KMS-11 (cell line): ENCODE measurements at regions not wholly inside any gene's neighbourhood (a gene's known extent, or its start where the extent isn't known, plus 50 kb on each side); places are given as distances from the start of the nearest gene placed in this dataset.

Source experiments
- H2AFZ ChIP-seq: fragments of 200-600 bp; sonication (generic); 2 replicates; pipeline ENCODE4 v1.6.1; 2016; ENCODE audit warnings: antibody characterized with exemption, mixed run types, low read depth
- H3K27ac ChIP-seq: fragments of 200-600 bp; sonication (generic); 2 replicates; pipeline ENCODE4 v1.6.1; 2016; ENCODE audit warnings: mild to moderate bottlenecking, mixed run types
- H3K27me3 ChIP-seq: fragments of 200-600 bp; sonication (generic); 2 replicates; pipeline ENCODE4 v1.6.1; 2017; ENCODE audit warnings: mild to moderate bottlenecking, low read depth, mixed run types, moderate library complexity; ENCODE audit not compliant: insufficient read depth
- H3K36me3 ChIP-seq: fragments of 200-600 bp; sonication (generic); 2 replicates; pipeline ENCODE4 v1.6.1; 2017; ENCODE audit warnings: mild to moderate bottlenecking, mixed run types; ENCODE audit not compliant: insufficient read depth
- H3K4me1 ChIP-seq: fragments of 200-600 bp; sonication (generic); 2 replicates; pipeline ENCODE4 v1.6.1; 2016; ENCODE audit warnings: mild to moderate bottlenecking, low read depth, mixed run types; ENCODE audit not compliant: poor library complexity, severe bottlenecking
- H3K4me2 ChIP-seq: fragments of 200-600 bp; sonication (generic); 2 replicates; pipeline ENCODE4 v1.7.0; 2016; ENCODE audit warnings: mild to moderate bottlenecking, mixed run types
- H3K4me3 ChIP-seq: fragments of 200-600 bp; sonication (generic); IDR thresholded peaks from 2 replicates; pipeline ENCODE4 v1.6.1; 2017; ENCODE audit warnings: low read depth, low read length, mixed read lengths; ENCODE audit not compliant: insufficient read depth
- H3K79me2 ChIP-seq: fragments of 200-600 bp; sonication (generic); 2 replicates; pipeline ENCODE4 v1.6.1; 2016; ENCODE audit warnings: low read depth, mixed run types; ENCODE audit not compliant: insufficient read depth
- H3K9ac ChIP-seq: fragments of 200-600 bp; sonication (generic); 2 replicates; pipeline ENCODE4 v1.6.1; 2016; ENCODE audit warnings: mild to moderate bottlenecking, mixed run types
- H4K20me1 ChIP-seq: fragments of 200-600 bp; sonication (generic); 2 replicates; pipeline ENCODE4 v1.6.1; 2016; ENCODE audit warnings: mild to moderate bottlenecking, mixed run types; ENCODE audit not compliant: insufficient read depth
- CTCF ChIP-seq: fragments of 200-600 bp; sonication (generic); conservative IDR thresholded peaks from 2 replicates; pipeline ENCODE4 v1.6.1; 2017; ENCODE audit warnings: low read depth, mild to moderate bottlenecking, antibody characterized with exemption, low read length, moderate library complexity, mixed read lengths

- TF ChIP-seq CTCF: no peak
- no peaks in the 10 kb centered on the region for H3K4me1 ChIP-seq
- no peaks in the 10 kb centered on the region for H3K79me2 ChIP-seq
- no peak overlapping the region for H3K4me3 ChIP-seq
- no peaks in the 10 kb centered on the region for H3K27me3 ChIP-seq
- H3K27ac ChIP-seq: no peak overlapping the region
- H3K36me3 ChIP-seq: no peaks in the 10 kb centered on the region
- H4K20me1 ChIP-seq: no peaks in the 10 kb centered on the region
- H3K9ac ChIP-seq: no peak overlapping the region
- no peak overlapping the region for H2AFZ ChIP-seq
- no peak overlapping the region for H3K4me2 ChIP-seq
Observed at GRCh38 chr17:15112846-15113617, 152.1 kb downstream of the PMP22 start.

- Histone ChIP-seq H3K4me3 (no peak overlapping the region), H2AFZ (no peak overlapping the region), H3K4me2 (no peak overlapping the region)
Observed at GRCh38 chr17:15109608-15110007, 155.5 kb downstream of the PMP22 start.

GRCh38 chr17:15108992-15109391 is 156.1 kb downstream of the PMP22 start:
- no peaks in the 10 kb centered on the region for H3K79me2 ChIP-seq
- H3K4me1 ChIP-seq: no peaks in the 10 kb centered on the region
- H3K4me2 ChIP-seq: no peak overlapping the region
- no peak overlapping the region for H3K27ac ChIP-seq
- TF ChIP-seq CTCF: no peak
- H3K27me3 ChIP-seq: no peaks in the 10 kb centered on the region
- H3K9ac ChIP-seq: no peak overlapping the region
- no peak overlapping the region for H2AFZ ChIP-seq
- H4K20me1 ChIP-seq: no peaks in the 10 kb centered on the region
- no peaks in the 10 kb centered on the region for H3K36me3 ChIP-seq
- H3K4me3 ChIP-seq: no peak overlapping the region

More at GRCh38 chr17:15109608-15110007, 155.5 kb downstream of the PMP22 start:
- H3K9ac ChIP-seq: no peak overlapping the region
- H3K36me3 ChIP-seq: no peaks in the 10 kb centered on the region
- no peak for TF ChIP-seq CTCF
- H3K27ac ChIP-seq: no peak overlapping the region
- H3K27me3 ChIP-seq: no peaks in the 10 kb centered on the region
- no peaks in the 10 kb centered on the region for H3K4me1 ChIP-seq
- H4K20me1 ChIP-seq: no peaks in the 10 kb centered on the region
- no peaks in the 10 kb centered on the region for H3K79me2 ChIP-seq

GRCh38 chr17:15106540-15106939 is 158.6 kb downstream of the PMP22 start:
- H2AFZ ChIP-seq: no peak overlapping the region
- no peak overlapping the region for H3K4me2 ChIP-seq

More at GRCh38 chr17:15106540-15106939, 158.6 kb downstream of the PMP22 start:
- Histone ChIP-seq H3K27ac (no peak overlapping the region), H3K4me3 (no peak overlapping the region), H4K20me1 (no peaks in the 10 kb centered on the region), H3K36me3 (no peaks in the 10 kb centered on the region), H3K4me1 (no peaks in the 10 kb centered on the region), H3K27me3 (no peaks in the 10 kb centered on the region), H3K9ac (no peak overlapping the region), H3K79me2 (no peaks in the 10 kb centered on the region)
- TF ChIP-seq CTCF: no peak
